Rectal smooth muscle tissue (tissue), 1 donor: ENCODE measurements at regions not wholly inside any gene's neighbourhood (a gene's known extent, or its start where the extent isn't known, plus 50 kb on each side); places are given as distances from the start of the nearest gene placed in this dataset.
"Not testable (repeated sequence)": the region's sequence is repeated elsewhere in the genome, so short reads cannot be mapped to it uniquely, and the experiment has no call there.

Experiments used
- H3K27ac ChIP-seq: one replicate; pipeline ENCODE4 v1.7.0; 2013; ENCODE audit warnings: low read depth, low read length, inconsistent platforms
- H3K27me3 ChIP-seq: one replicate; pipeline ENCODE4 v1.7.0; 2013; ENCODE audit warnings: low read length; ENCODE audit not compliant: control insufficient read depth, insufficient read depth
- H3K36me3 ChIP-seq: one replicate; pipeline ENCODE4 v1.7.0; 2013; ENCODE audit warnings: low read length; ENCODE audit not compliant: control insufficient read depth, insufficient read depth
- H3K4me1 ChIP-seq: one replicate; pipeline ENCODE4 v1.7.0; 2013; ENCODE audit warnings: low read length; ENCODE audit not compliant: control insufficient read depth, insufficient read depth
- H3K4me3 ChIP-seq: one replicate; pipeline ENCODE4 v1.7.0; 2013; ENCODE audit warnings: low read length
- H3K9ac ChIP-seq: one replicate; pipeline ENCODE4 v1.7.0; 2013; ENCODE audit warnings: low read length

DNA sequence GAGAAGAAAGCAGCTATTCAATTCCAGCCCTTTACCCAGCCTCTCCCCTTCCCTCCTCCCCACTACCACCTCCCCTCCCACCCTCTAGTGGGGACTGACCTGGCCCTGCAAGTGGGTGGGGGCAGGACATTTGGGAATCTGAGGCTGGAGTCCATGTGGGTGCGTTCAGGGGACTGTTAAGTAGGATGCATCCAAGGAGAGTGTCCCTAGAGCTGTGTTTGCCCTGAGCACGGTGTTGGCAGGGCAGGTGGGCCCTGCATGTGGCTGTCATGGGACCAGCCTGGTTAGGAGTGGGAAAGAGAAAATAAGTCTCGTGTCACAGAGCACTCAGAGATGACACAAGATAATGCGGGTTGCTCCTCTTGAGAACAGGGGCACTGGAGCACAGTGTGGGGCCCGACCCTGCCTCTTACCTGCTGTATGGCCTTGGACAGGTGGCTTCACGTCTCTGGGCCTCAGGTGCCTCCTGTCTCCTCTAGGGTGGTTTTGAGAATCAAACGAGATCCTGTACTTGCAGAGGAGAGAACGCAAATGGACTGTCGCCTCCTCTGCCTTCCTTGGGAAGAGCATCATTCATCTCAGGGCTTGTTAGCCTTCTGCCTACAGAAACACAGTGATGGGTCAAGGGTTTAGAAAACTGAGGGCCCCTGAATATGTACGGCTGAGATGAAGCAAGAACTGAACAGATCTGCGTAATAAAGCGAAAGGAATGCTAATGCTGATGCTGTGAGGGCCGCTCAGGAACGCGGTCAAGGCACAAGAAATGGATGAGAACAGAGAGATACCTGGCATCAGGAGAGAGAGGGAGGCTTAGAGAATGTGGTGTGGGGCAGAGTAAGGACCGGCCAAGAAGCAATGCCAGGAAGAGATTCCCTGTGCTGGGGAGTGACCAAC is 187.7 kb upstream of the HAAO start:
- Histone ChIP-seq H3K9ac (no peak overlapping the region), H3K27ac (no peak overlapping the region)

GRCh38 chr2:42979416-42979869 is 187.1 kb upstream of the HAAO start:
- Histone ChIP-seq H3K36me3 (no peaks in the 10 kb centered on the region), H3K27me3 (no peaks in the 10 kb centered on the region), H3K4me3 (no peak overlapping the region), H3K9ac (no peak overlapping the region), H3K27ac (no peak overlapping the region), H3K4me1 (peaks cover 6% of the 10 kb centered on the region)

More for the DNA sequence above, 187.7 kb upstream of the HAAO start:
- H3K27me3 ChIP-seq = no peaks in the 10 kb centered on the region
- no peaks in the 10 kb centered on the region for H3K36me3 ChIP-seq
- H3K4me1 ChIP-seq = no peaks in the 10 kb centered on the region
- no peak overlapping the region for H3K4me3 ChIP-seq

- no peaks in the 10 kb centered on the region for H3K27me3 ChIP-seq
- no peak overlapping the region for H3K27ac ChIP-seq
- no peak overlapping the region for H3K4me3 ChIP-seq
- no peaks in the 10 kb centered on the region for H3K36me3 ChIP-seq
- H3K4me1 ChIP-seq = peaks cover 11% of the 10 kb centered on the region
- no peak overlapping the region for H3K9ac ChIP-seq
These were observed 186.6 kb upstream of the HAAO start for GRCh38 chr2:42978887-42979415.

- Histone ChIP-seq H3K36me3 (no peaks in the 10 kb centered on the region), H3K27me3 (no peaks in the 10 kb centered on the region), H3K4me3 (no peak overlapping the region), H3K27ac (no peak overlapping the region), H3K4me1 (peaks cover 13% of the 10 kb centered on the region), H3K9ac (no peak overlapping the region)
These were observed 185.9 kb upstream of the HAAO start for GRCh38 chr2:42978175-42978886.

DNA sequence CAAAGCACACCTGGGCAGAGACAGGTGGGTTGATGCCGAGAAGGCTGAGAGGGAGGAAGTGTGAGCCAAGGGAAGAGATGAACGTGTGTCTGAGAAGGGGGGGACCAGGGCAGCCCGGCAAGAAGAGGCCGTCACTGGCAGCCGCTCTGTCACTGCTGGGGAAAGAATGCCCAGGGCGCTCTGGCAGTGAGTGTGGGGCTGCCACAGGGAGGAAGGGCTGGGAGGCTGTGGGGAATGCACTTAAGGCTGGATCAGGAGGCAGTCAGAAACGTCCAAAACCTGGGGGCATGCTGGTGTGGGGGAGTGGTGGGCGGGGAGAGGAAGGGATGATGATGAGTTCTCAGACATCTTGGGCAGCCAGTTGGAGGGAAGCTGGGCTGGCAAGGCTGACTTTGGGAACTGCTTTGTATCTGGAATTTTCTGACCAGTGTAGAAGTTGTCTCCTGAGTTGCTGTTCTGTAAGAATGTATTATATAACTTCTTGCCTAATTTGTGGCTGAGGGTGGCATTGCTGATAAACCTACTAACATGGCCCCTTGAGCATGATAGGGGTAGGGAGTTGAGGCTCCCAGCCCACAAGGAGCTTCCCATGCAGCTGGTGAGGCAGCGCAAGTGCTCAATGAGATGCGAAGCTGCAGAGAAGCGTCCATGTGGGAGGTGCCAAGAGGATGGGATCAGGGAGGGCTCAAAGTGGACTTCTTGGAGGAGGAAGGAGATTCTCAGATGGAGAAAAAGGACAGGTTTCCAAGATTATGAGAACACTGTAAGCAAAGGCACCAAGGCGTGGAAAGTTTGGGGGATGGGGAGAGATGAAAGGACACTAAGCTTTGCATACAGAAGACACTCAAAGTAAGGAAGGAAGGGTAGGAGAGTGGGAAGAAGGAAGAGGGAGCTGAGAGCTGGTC is 185.1 kb upstream of the HAAO start:
- no peak overlapping the region for H3K27ac ChIP-seq
- H3K27me3 ChIP-seq = no peaks in the 10 kb centered on the region
- peaks cover 13% of the 10 kb centered on the region for H3K4me1 ChIP-seq
- no peaks in the 10 kb centered on the region for H3K36me3 ChIP-seq
- H3K4me3 ChIP-seq = no peak overlapping the region
- H3K9ac ChIP-seq = no peak overlapping the region

DNA sequence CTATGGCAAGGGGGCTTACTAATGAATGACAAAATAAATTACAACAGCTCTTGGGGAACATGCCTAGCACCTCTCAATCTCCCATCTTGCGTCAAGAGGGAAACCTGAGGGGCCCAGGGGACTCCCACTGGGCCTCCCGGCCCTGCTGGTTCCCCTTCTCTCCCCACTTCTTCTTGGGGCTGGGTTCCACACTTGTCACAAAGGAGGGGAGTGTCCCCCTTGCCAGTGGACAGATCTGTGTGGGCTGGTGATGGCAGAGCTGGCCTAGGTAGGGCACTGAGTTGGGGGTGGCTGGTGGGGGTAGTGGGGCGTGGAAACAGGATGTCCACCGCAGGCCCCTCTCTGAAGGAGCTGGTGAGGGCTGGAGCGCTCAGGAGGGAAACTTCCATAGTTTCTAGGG is 184.0 kb upstream of the HAAO start:
- H3K36me3 ChIP-seq = no peaks in the 10 kb centered on the region
- H3K9ac ChIP-seq = no peak overlapping the region
- peaks cover 13% of the 10 kb centered on the region for H3K4me1 ChIP-seq
- H3K27ac ChIP-seq = no peak overlapping the region
- no peak overlapping the region for H3K4me3 ChIP-seq
- H3K27me3 ChIP-seq = no peaks in the 10 kb centered on the region

- peak overlapping the region; percentile 49 for H3K4me3 ChIP-seq
- H3K4me1 ChIP-seq = peaks cover 13% of the 10 kb centered on the region
These were observed 182.6 kb upstream of the HAAO start for GRCh38 chr2:42974721-42975717.

GRCh38 chr2:42974169-42974720 is 181.9 kb upstream of the HAAO start:
- Histone ChIP-seq H3K27ac (peak overlapping the region; percentile 27), H3K9ac (no peak overlapping the region), H3K27me3 (no peaks in the 10 kb centered on the region)

More at GRCh38 chr2:42974721-42975717, 182.6 kb upstream of the HAAO start:
- H3K27me3 ChIP-seq = no peaks in the 10 kb centered on the region
- peak overlapping the region; percentile 17 for H3K9ac ChIP-seq
- H3K36me3 ChIP-seq = no peaks in the 10 kb centered on the region
- H3K27ac ChIP-seq = peak overlapping the region; percentile 27

DNA sequence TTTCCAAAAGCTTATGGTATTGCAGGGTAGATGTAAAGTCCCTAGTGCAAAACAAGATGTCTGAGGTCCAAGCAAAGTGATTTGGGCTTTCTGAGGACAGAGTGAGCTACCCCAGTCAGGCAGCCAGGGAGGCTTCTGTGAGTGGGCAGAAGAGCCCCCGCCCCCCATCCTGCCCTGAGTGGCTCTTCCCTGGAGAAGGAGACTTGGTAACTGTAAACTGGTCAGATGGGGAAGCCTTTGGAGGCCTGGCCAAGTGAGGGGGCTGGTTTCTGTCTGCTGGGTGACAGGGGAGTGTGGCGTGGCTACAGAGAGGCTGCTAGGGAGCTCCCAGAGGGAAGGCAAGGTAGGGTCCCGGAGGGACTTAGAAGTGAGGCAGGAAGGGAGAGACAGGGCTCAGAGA is 181.3 kb upstream of the HAAO start:
- Histone ChIP-seq H3K9ac (no peak overlapping the region), H3K4me3 (no peak overlapping the region), H3K27me3 (no peaks in the 10 kb centered on the region), H3K4me1 (peaks cover 13% of the 10 kb centered on the region), H3K27ac (peak overlapping the region; percentile 27), H3K36me3 (no peaks in the 10 kb centered on the region)

More at GRCh38 chr2:42974169-42974720, 181.9 kb upstream of the HAAO start:
- H3K36me3 ChIP-seq = no peaks in the 10 kb centered on the region
- H3K4me3 ChIP-seq = no peak overlapping the region
- H3K4me1 ChIP-seq = peaks cover 13% of the 10 kb centered on the region

- H3K27me3 ChIP-seq, H3K4me3 ChIP-seq, H3K27ac ChIP-seq, H3K36me3 ChIP-seq, H3K9ac ChIP-seq: not testable (repeated sequence)
- H3K4me1 ChIP-seq = peaks cover 13% of the 10 kb centered on the region
These were observed 180.6 kb upstream of the HAAO start for GRCh38 chr2:42972933-42973516.
